Neuronal stem cell (in vitro differentiated cells): ENCODE measurements at regions not wholly inside any gene's neighbourhood (a gene's known extent, or its start where the extent isn't known, plus 50 kb on each side); places are given as distances from the start of the nearest gene placed in this dataset.

ENCODE experiments used
- DNase-seq: peaks from one replicate; pipeline ENCODE4 v3.0.0-alpha.2; 2013; ENCODE audit warnings: low spot score
- H2AFZ ChIP-seq: one replicate; pipeline ENCODE4 v1.6.1; 2013; ENCODE audit warnings: mild to moderate bottlenecking, low read length, inconsistent platforms
- H2AK5ac ChIP-seq: 2 replicates; pipeline ENCODE4 v1.6.1; 2013; ENCODE audit warnings: low read depth, mild to moderate bottlenecking, inconsistent platforms, low read length, moderate library complexity, mixed read lengths
- H2BK120ac ChIP-seq: 2 replicates; pipeline ENCODE4 v1.6.1; 2013; ENCODE audit warnings: low read depth, mild to moderate bottlenecking, inconsistent platforms, low read length, moderate library complexity, mixed read lengths
- H2BK12ac ChIP-seq: one replicate; pipeline ENCODE4 v1.6.1; 2013; ENCODE audit warnings: low read length, inconsistent platforms
- H2BK15ac ChIP-seq: 2 replicates; pipeline ENCODE4 v1.6.1; 2013; ENCODE audit warnings: mild to moderate bottlenecking, low read length, inconsistent platforms, mixed read lengths
- H2BK5ac ChIP-seq: one replicate; pipeline ENCODE4 v1.6.1; 2013; ENCODE audit warnings: inconsistent platforms, mild to moderate bottlenecking, low read length, moderate library complexity
- H3K14ac ChIP-seq: one replicate; pipeline ENCODE4 v1.6.1; 2013; ENCODE audit warnings: low read length, inconsistent platforms
- H3K18ac ChIP-seq: 2 replicates; pipeline ENCODE4 v1.6.1; 2013; ENCODE audit warnings: low read length, inconsistent platforms
- H3K23ac ChIP-seq: 2 replicates; pipeline ENCODE4 v1.6.1; 2013; ENCODE audit warnings: low read depth, mild to moderate bottlenecking, mixed read lengths, low read length, inconsistent platforms; ENCODE audit not compliant: poor library complexity
- H3K27ac ChIP-seq: replicated peaks from 3 replicates; pipeline ENCODE4 v1.5.1; 2013; ENCODE audit warnings: low read length, inconsistent platforms
- H3K27me3 ChIP-seq, 3 experiments: 2 replicates each; pipeline ENCODE4 v1.6.1; 2013; ENCODE audit warnings: low read length in 3 of 3, mild to moderate bottlenecking in 2 of 3, inconsistent platforms in 1 of 3, low read depth in 1 of 3, mixed read lengths in 1 of 3, moderate library complexity in 1 of 3; ENCODE audit not compliant: control insufficient read depth in 3 of 3, insufficient read depth in 3 of 3
- H3K36me3 ChIP-seq, 2 donors: replicated peaks in 1 of 2; 2 replicates each; pipeline ENCODE4 v1.6.1; 2013; ENCODE audit warnings: low read length in 2 of 2; ENCODE audit not compliant: control insufficient read depth in 2 of 2, insufficient read depth in 2 of 2
- H3K4ac ChIP-seq: 2 replicates; pipeline ENCODE4 v1.6.1; 2013; ENCODE audit warnings: inconsistent platforms, mild to moderate bottlenecking, low read length, moderate library complexity
- H3K4me1 ChIP-seq, 2 donors: 1 replicate in 1 of 2; 2 replicates in 1 of 2; pipeline ENCODE4 v1.6.1; 2013; ENCODE audit warnings: low read length in 2 of 2, low read depth in 1 of 2; ENCODE audit not compliant: control insufficient read depth in 2 of 2, insufficient read depth in 1 of 2
- H3K4me2 ChIP-seq: one replicate; pipeline ENCODE4 v1.6.1; 2013; ENCODE audit warnings: mild to moderate bottlenecking, low read length, inconsistent platforms; ENCODE audit not compliant: insufficient read depth, poor library complexity, severe bottlenecking
- H3K4me3 ChIP-seq, 2 donors: 2 replicates each; pipeline ENCODE4 v1.5.1; 2013; ENCODE audit warnings: low read length in 2 of 2, mild to moderate bottlenecking in 2 of 2, inconsistent platforms in 1 of 2, moderate library complexity in 1 of 2
- H3K79me1 ChIP-seq: one replicate; pipeline ENCODE4 v1.6.1; 2013; ENCODE audit warnings: low read depth, mild to moderate bottlenecking, inconsistent platforms, low read length, moderate library complexity
- H3K9ac ChIP-seq: one replicate; pipeline ENCODE4 v1.6.1; 2013; ENCODE audit warnings: mild to moderate bottlenecking, low read depth, low read length, inconsistent platforms; ENCODE audit not compliant: poor library complexity
- H3K9me3 ChIP-seq, 2 donors: replicated peaks in 1 of 2; 2 replicates each; pipeline versions ENCODE3 to v1.6.1; 2013; ENCODE audit warnings: low read length in 2 of 2, mild to moderate bottlenecking in 2 of 2, inconsistent platforms in 1 of 2, low read depth in 1 of 2, mixed read lengths in 1 of 2, moderate library complexity in 1 of 2; ENCODE audit not compliant: control insufficient read depth in 2 of 2, insufficient read depth in 1 of 2
- H4K8ac ChIP-seq: one replicate; pipeline ENCODE4 v1.6.1; 2013; ENCODE audit warnings: low read depth, mild to moderate bottlenecking, inconsistent platforms, low read length, moderate library complexity
- H4K91ac ChIP-seq: one replicate; pipeline ENCODE4 v1.6.1; 2013; ENCODE audit warnings: low read length, low read depth, mild to moderate bottlenecking, inconsistent platforms; ENCODE audit not compliant: poor library complexity
- WGBS, 2 donors: extraction: QIAGEN DNeasy Blood & Tissue Kit; methylation state at CpG; one replicate each; pipeline ENCODE4 v1.1.7; 2013; ENCODE audit warnings: missing lambda C conversion rate in 2 of 2, mixed read lengths in 1 of 2; ENCODE audit not compliant: insufficient read length in 2 of 2, insufficient replicate concordance in 1 of 2; ENCODE audit errors: extremely low coverage in 2 of 2; 5-methylcytosine and 5-hydroxymethylcytosine counted together

DNA sequence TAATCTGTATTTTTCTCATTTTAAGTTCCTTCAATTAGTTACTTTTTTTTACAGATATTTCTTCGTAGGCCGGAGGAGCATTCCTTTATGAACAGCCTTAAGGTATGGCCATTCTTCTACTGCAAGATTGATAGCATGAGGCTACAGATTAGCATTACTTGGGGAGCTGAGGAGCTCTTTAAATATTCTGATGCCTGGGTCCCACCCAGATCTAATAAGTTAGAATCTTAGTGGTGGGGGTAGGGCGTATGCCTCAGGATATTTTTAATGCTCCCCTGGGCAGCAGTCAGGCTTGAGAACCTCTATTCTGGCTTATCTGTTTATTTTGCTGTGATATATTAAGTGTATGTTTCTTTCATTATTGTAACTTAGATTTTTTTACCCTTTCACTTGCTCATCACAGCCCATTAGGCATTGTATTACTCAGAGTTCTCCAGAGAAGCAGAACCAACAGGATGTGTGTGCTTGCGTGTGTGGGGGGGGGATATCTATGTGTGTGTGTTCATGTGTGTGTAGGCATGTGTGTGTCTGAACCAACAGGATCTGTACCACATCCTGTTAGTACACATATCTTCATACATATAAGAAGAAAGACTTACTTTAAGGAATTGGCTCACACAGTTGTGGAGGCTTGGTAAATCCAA, 91.8 kb upstream of the MTAP start:
- no peak overlapping the region for H3K4me3 ChIP-seq
- H3K4me1 ChIP-seq, result peaks cover 6 to 13% of the 10 kb centered on the region in 2 donors
- no peak overlapping the region for H3K14ac ChIP-seq
- no peak for DNase-seq
- no peak overlapping the region for H3K27ac ChIP-seq
- no peak overlapping the region for H4K8ac ChIP-seq
- H4K91ac ChIP-seq, result no peak overlapping the region
- no peak overlapping the region for H3K23ac ChIP-seq
- no peak overlapping the region for H2BK5ac ChIP-seq
- H3K9ac ChIP-seq, result no peak overlapping the region
- H3K36me3 ChIP-seq, result no peaks in the 10 kb centered on the region
- H3K27me3 ChIP-seq, result no peaks in the 10 kb centered on the region
- H2BK12ac ChIP-seq, result no peak overlapping the region
- no peak overlapping the region for H3K18ac ChIP-seq
- H3K4me2 ChIP-seq, result no peak overlapping the region
- no peak overlapping the region for H2BK15ac ChIP-seq
- no peak overlapping the region for H3K4ac ChIP-seq
- H3K9me3 ChIP-seq, result no peaks in the 10 kb centered on the region
- no peak overlapping the region for H2AK5ac ChIP-seq
- no CpG with 5 or more reads among the region's 4 CpGs for WGBS, 2 donors
- H3K79me1 ChIP-seq, result peaks cover 1% of the 10 kb centered on the region
- no peak overlapping the region for H2BK120ac ChIP-seq
- H2AFZ ChIP-seq, result peak overlapping the region; percentile 59

GRCh38 chr9:21711504-21711903, 90.9 kb upstream of the MTAP start:
- Histone ChIP-seq H3K14ac (no peak overlapping the region), H2BK5ac (no peak overlapping the region), H3K4ac (no peak overlapping the region), H3K18ac (no peak overlapping the region), H3K27ac (no peak overlapping the region), H3K4me1 (peaks cover 6 to 13% of the 10 kb centered on the region in 2 donors), H3K36me3 (no peaks in the 10 kb centered on the region), H3K4me2 (no peak overlapping the region), H3K79me1 (peaks cover 1% of the 10 kb centered on the region), H2BK120ac (no peak overlapping the region), H2BK15ac (no peak overlapping the region), H2AK5ac (no peak overlapping the region), H3K27me3 (no peaks in the 10 kb centered on the region), H4K91ac (no peak overlapping the region), H4K8ac (no peak overlapping the region), H3K4me3 (no peak overlapping the region), H3K9ac (no peak overlapping the region), H2AFZ (peak overlapping the region; percentile 59), H3K23ac (no peak overlapping the region), H2BK12ac (no peak overlapping the region), H3K9me3 (no peaks in the 10 kb centered on the region)
- DNase-seq, result peak; percentile 63
- no CpG with 5 or more reads among the region's 2 CpGs for WGBS, 2 donors

GRCh38 chr9:21715408-21715807, 87.0 kb upstream of the MTAP start:
- H3K4me3 ChIP-seq, result no peak overlapping the region

DNA sequence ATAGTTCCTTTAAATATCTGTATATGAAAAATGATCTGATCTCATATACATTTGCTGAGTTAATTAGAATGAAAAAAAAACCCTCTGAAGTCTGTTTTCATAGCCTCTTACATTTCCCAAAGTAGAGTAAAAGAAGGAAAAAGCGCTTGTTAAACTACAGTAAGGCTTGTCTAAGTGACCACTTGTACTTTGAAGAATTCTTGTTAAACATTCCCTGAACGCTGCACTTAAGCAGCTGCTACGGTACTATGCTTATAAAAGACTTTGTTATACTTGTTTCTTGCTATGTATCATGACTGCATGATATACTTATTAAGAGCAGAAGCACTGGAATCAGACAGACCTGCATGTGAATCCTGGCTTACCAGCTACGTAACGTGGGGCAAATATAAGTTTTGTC, 81.7 kb upstream of the MTAP start:
- Histone ChIP-seq H3K4me1 (no peaks in the 10 kb centered on the region), H2BK120ac (no peak overlapping the region), H2AK5ac (no peak overlapping the region), H3K18ac (no peak overlapping the region), H4K91ac (no peak overlapping the region), H3K4ac (no peak overlapping the region), H2BK5ac (no peak overlapping the region), H3K23ac (no peak overlapping the region), H3K79me1 (no peaks in the 10 kb centered on the region), H3K14ac (no peak overlapping the region), H3K9me3 (no peaks in the 10 kb centered on the region), H3K27me3 (peaks cover 0 to 4% (median 0%) of the 10 kb centered on the region in 3 experiments), H3K27ac (no peak overlapping the region), H2BK15ac (no peak overlapping the region), H3K9ac (no peak overlapping the region), H3K4me2 (no peak overlapping the region), H3K36me3 (no peaks in the 10 kb centered on the region), H2BK12ac (no peak overlapping the region), H2AFZ (no peak overlapping the region), H3K4me3 (no peak overlapping the region), H4K8ac (no peak overlapping the region)
- DNase-seq, result no peak
- WGBS, 2 donors, result no CpG with 5 or more reads among the region's 5 CpGs

More at GRCh38 chr9:21715408-21715807, 87.0 kb upstream of the MTAP start:
- Histone ChIP-seq H4K8ac (no peak overlapping the region), H3K18ac (no peak overlapping the region), H3K4ac (no peak overlapping the region), H3K9me3 (no peaks in the 10 kb centered on the region), H2BK120ac (no peak overlapping the region), H2AK5ac (no peak overlapping the region), H3K4me1 (peaks cover 6 to 13% of the 10 kb centered on the region in 2 donors), H2BK15ac (no peak overlapping the region), H2AFZ (peak overlapping the region; percentile 6), H3K23ac (no peak overlapping the region), H3K4me2 (no peak overlapping the region), H3K14ac (no peak overlapping the region), H2BK5ac (no peak overlapping the region), H3K79me1 (peaks cover 1% of the 10 kb centered on the region), H2BK12ac (no peak overlapping the region), H3K27ac (no peak overlapping the region), H4K91ac (no peak overlapping the region), H3K27me3 (peaks cover 0 to 4% (median 0%) of the 10 kb centered on the region in 3 experiments), H3K9ac (no peak overlapping the region), H3K36me3 (no peaks in the 10 kb centered on the region)
- WGBS, 2 donors, result no CpG with 5 or more reads among the region's 1 CpG
- DNase-seq, result no peak
